Astrocyte (in vitro differentiated cells and primary cell): ENCODE measurements at regions not wholly inside any gene's neighbourhood (a gene's known extent, or its start where the extent isn't known, plus 50 kb on each side); places are given as distances from the start of the nearest gene placed in this dataset.

Experiments
- DNase-seq: peaks from one replicate; pipeline ENCODE4 v3.0.0-alpha.2; 2010; ENCODE audit warnings: low read depth
- FAIRE-seq: peaks from 2 replicates; lab custom pipeline; 2011; peaks lifted over from hg19 to GRCh38; lab: Jason Lieb, UNC
- H2AFZ ChIP-seq: 2 replicates; pipeline ENCODE4 v1.6.0; 2012; ENCODE audit warnings: low read depth, low read length, inconsistent platforms
- H3K27ac ChIP-seq: 2 replicates; pipeline ENCODE4 v1.5.1; 2011; ENCODE audit warnings: low read depth, low read length, inconsistent platforms
- H3K27me3 ChIP-seq: 2 replicates; pipeline ENCODE4 v1.6.0; 2011; ENCODE audit warnings: low read length, inconsistent platforms; ENCODE audit not compliant: insufficient read depth
- H3K36me3 ChIP-seq: 2 replicates; pipeline ENCODE4 v1.5.1; 2011; ENCODE audit warnings: low read length, inconsistent platforms; ENCODE audit not compliant: insufficient read depth
- H3K4me1 ChIP-seq: 2 replicates; pipeline ENCODE4 v1.5.1; 2011; ENCODE audit warnings: low read length, inconsistent platforms; ENCODE audit not compliant: insufficient read depth
- H3K4me2 ChIP-seq: 2 replicates; pipeline ENCODE4 v1.6.0; 2012; ENCODE audit warnings: low read length, inconsistent platforms
- H3K4me3 ChIP-seq: 2 replicates; pipeline ENCODE4 v1.5.1; 2011; ENCODE audit warnings: low read depth, mild to moderate bottlenecking, low read length, inconsistent platforms; ENCODE audit not compliant: insufficient read depth
- H3K79me2 ChIP-seq: 2 replicates; pipeline ENCODE4 v1.6.0; 2012; ENCODE audit warnings: mild to moderate bottlenecking, low read length, inconsistent platforms; ENCODE audit not compliant: insufficient read depth
- H3K9ac ChIP-seq: 2 replicates; pipeline ENCODE4 v1.6.0; 2012; ENCODE audit warnings: mild to moderate bottlenecking, low read length, inconsistent platforms
- H3K9me3 ChIP-seq: 2 replicates; pipeline ENCODE4 v1.5.1; 2012; ENCODE audit warnings: low read depth, mild to moderate bottlenecking, low read length, inconsistent platforms; ENCODE audit not compliant: insufficient read depth
- H4K20me1 ChIP-seq: 2 replicates; pipeline ENCODE4 v1.6.0; 2012; ENCODE audit warnings: low read length, inconsistent platforms; ENCODE audit not compliant: insufficient read depth
- H3K27ac Mint-ChIP-seq: one replicate; pipeline ENCODE4 v1.8.0; 2021; ENCODE audit warnings: mild to moderate bottlenecking, mixed read lengths; ENCODE audit not compliant: unreplicated experiment
- H3K27me3 Mint-ChIP-seq: one replicate; pipeline ENCODE4 v1.8.0; 2021; ENCODE audit warnings: low read depth, mixed read lengths; ENCODE audit not compliant: unreplicated experiment
- H3K36me3 Mint-ChIP-seq: one replicate; pipeline ENCODE4 v1.8.0; 2021; ENCODE audit warnings: low read depth, mixed read lengths; ENCODE audit not compliant: unreplicated experiment
- H3K4me1 Mint-ChIP-seq: one replicate; pipeline ENCODE4 v1.8.0; 2021; ENCODE audit warnings: low read depth, mixed read lengths; ENCODE audit not compliant: unreplicated experiment
- H3K4me3 Mint-ChIP-seq: one replicate; pipeline ENCODE4 v1.8.0; 2021; ENCODE audit warnings: mild to moderate bottlenecking, moderate library complexity, mixed read lengths; ENCODE audit not compliant: unreplicated experiment
- H3K9me3 Mint-ChIP-seq: one replicate; pipeline ENCODE4 v1.8.0; 2021; ENCODE audit warnings: mild to moderate bottlenecking, mixed read lengths; ENCODE audit not compliant: unreplicated experiment
- CTCF ChIP-seq: IDR thresholded peaks from 2 replicates; pipeline ENCODE4 v1.5.1; 2011; ENCODE audit warnings: low read depth, mild to moderate bottlenecking, inconsistent platforms, low read length, moderate library complexity; ENCODE audit not compliant: insufficient read depth
- EZH2 ChIP-seq: IDR thresholded peaks from 2 replicates; pipeline ENCODE4 v1.6.1; 2012; ENCODE audit warnings: mild to moderate bottlenecking, low read length, inconsistent platforms; ENCODE audit not compliant: insufficient read depth

- H3K36me3 ChIP-seq, result no peaks in the 10 kb centered on the region
These were observed 58.1 kb upstream of the HOPX start for GRCh38 chr4:56739066-56739777.

GRCh38 chr4:56737666-56738065, 56.6 kb upstream of the HOPX start:
- no peak for DNase-seq
- H3K27ac ChIP-seq, result no peak overlapping the region
- Mint-ChIP-seq H3K27me3 (peaks cover 4% of the 10 kb centered on the region), H3K4me3 (peak overlapping the region; percentile 34), H3K4me1 (peaks cover 12% of the 10 kb centered on the region), H3K9me3 (peaks cover 8% of the 10 kb centered on the region), H3K27ac (no peak overlapping the region), H3K36me3 (no peaks in the 10 kb centered on the region)
- H3K9ac ChIP-seq, result no peak overlapping the region
- no peaks in the 10 kb centered on the region for H3K4me1 ChIP-seq
- no peaks in the 10 kb centered on the region for H4K20me1 ChIP-seq
- H3K4me2 ChIP-seq, result no peak overlapping the region
- H3K79me2 ChIP-seq, result no peaks in the 10 kb centered on the region
- no peaks in the 10 kb centered on the region for H3K9me3 ChIP-seq
- no peaks in the 10 kb centered on the region for H3K36me3 ChIP-seq
- no peak for FAIRE-seq
- TF ChIP-seq CTCF, result no peak
- no peak for TF ChIP-seq EZH2
- no peaks in the 10 kb centered on the region for H3K27me3 ChIP-seq
- no peak overlapping the region for H3K4me3 ChIP-seq
- no peak overlapping the region for H2AFZ ChIP-seq

More at GRCh38 chr4:56739066-56739777, 58.1 kb upstream of the HOPX start:
- peak overlapping the region; percentile 69 for H3K27ac Mint-ChIP-seq
- Histone ChIP-seq H3K9me3 (no peaks in the 10 kb centered on the region), H3K4me3 (no peak overlapping the region), H4K20me1 (no peaks in the 10 kb centered on the region), H3K4me2 (no peak overlapping the region), H2AFZ (no peak overlapping the region), H3K4me1 (no peaks in the 10 kb centered on the region), H3K9ac (no peak overlapping the region), H3K27ac (no peak overlapping the region), H3K79me2 (no peaks in the 10 kb centered on the region), H3K27me3 (no peaks in the 10 kb centered on the region)
- no peak overlapping the region for H3K4me3 Mint-ChIP-seq
- H3K4me1 Mint-ChIP-seq, result peaks cover 8% of the 10 kb centered on the region
- H3K27me3 Mint-ChIP-seq, result peaks cover 4% of the 10 kb centered on the region
- peaks cover 8% of the 10 kb centered on the region for H3K9me3 Mint-ChIP-seq
- H3K36me3 Mint-ChIP-seq, result no peaks in the 10 kb centered on the region
- no peak for TF ChIP-seq EZH2
- no peak for TF ChIP-seq CTCF
- FAIRE-seq (no peak), DNase-seq (no peak)

- H3K9me3 Mint-ChIP-seq, result peaks cover 6% of the 10 kb centered on the region
- TF ChIP-seq EZH2 (no peak), CTCF (no peak)
- H3K4me3 Mint-ChIP-seq, result no peak overlapping the region
- peaks cover 3% of the 10 kb centered on the region for H3K27me3 Mint-ChIP-seq
- no peaks in the 10 kb centered on the region for H3K36me3 ChIP-seq
- FAIRE-seq (no peak), DNase-seq (no peak)
- H3K4me3 ChIP-seq, result no peak overlapping the region
- H3K4me2 ChIP-seq, result no peak overlapping the region
- no peaks in the 10 kb centered on the region for H3K4me1 ChIP-seq
- no peaks in the 10 kb centered on the region for H3K27me3 ChIP-seq
- H3K27ac ChIP-seq, result no peak overlapping the region
- no peak overlapping the region for H3K27ac Mint-ChIP-seq
- no peaks in the 10 kb centered on the region for H3K36me3 Mint-ChIP-seq
- no peaks in the 10 kb centered on the region for H3K79me2 ChIP-seq
- no peaks in the 10 kb centered on the region for H3K9me3 ChIP-seq
- no peak overlapping the region for H3K9ac ChIP-seq
- H2AFZ ChIP-seq, result no peak overlapping the region
- H3K4me1 Mint-ChIP-seq, result peaks cover 13% of the 10 kb centered on the region
- no peaks in the 10 kb centered on the region for H4K20me1 ChIP-seq
These were observed 52.3 kb upstream of the HOPX start for GRCh38 chr4:56733352-56733751.
